H9 (cell line): ENCODE measurements at regions not wholly inside any gene's neighbourhood (a gene's known extent, or its start where the extent isn't known, plus 50 kb on each side); places are given as distances from the start of the nearest gene placed in this dataset.
A peak's percentile ranks its signal among the peaks of the same experiment; 100 is the strongest.

Source experiments
- DNase-seq: peaks from one replicate; pipeline ENCODE4 v3.0.0-alpha.2; 2017
- H2AFZ ChIP-seq: one replicate; pipeline ENCODE4 v1.6.1; 2013; ENCODE audit warnings: mild to moderate bottlenecking, low read length, control low read depth, moderate library complexity
- H2AK5ac ChIP-seq: 2 replicates; pipeline ENCODE4 v1.6.1; 2013; ENCODE audit warnings: low read length, control low read depth, mixed read lengths; ENCODE audit not compliant: insufficient read length
- H2BK120ac ChIP-seq: one replicate; pipeline ENCODE4 v1.6.1; 2013; ENCODE audit warnings: low read depth, mild to moderate bottlenecking, low read length, control low read depth, inconsistent platforms; ENCODE audit not compliant: poor library complexity, severe bottlenecking
- H2BK12ac ChIP-seq: 2 replicates; pipeline ENCODE4 v1.6.1; 2013; ENCODE audit warnings: low read length, control low read depth, mixed read lengths, low read depth; ENCODE audit not compliant: insufficient read length
- H2BK15ac ChIP-seq: 2 replicates; pipeline ENCODE4 v1.6.1; 2013; ENCODE audit warnings: low read depth, low read length, control low read depth
- H2BK20ac ChIP-seq: one replicate; pipeline ENCODE4 v1.6.1; 2013; ENCODE audit warnings: low read depth, mild to moderate bottlenecking, low read length, control low read depth, inconsistent platforms; ENCODE audit not compliant: poor library complexity, severe bottlenecking
- H2BK5ac ChIP-seq: 2 replicates; pipeline ENCODE4 v1.6.1; 2013; ENCODE audit warnings: low read length, control low read depth, mixed read lengths; ENCODE audit not compliant: insufficient read length
- H3K14ac ChIP-seq: 2 replicates; pipeline ENCODE4 v1.6.1; 2013; ENCODE audit warnings: low read length, control low read depth; ENCODE audit not compliant: insufficient read depth
- H3K18ac ChIP-seq: 2 replicates; pipeline ENCODE4 v1.6.1; 2013; ENCODE audit warnings: low read depth, mild to moderate bottlenecking, mixed read lengths, low read length, control low read depth; ENCODE audit not compliant: insufficient read length
- H3K23ac ChIP-seq: 2 replicates; pipeline ENCODE4 v1.6.1; 2013; ENCODE audit warnings: low read length, control low read depth, mixed read lengths, low read depth; ENCODE audit not compliant: insufficient read length
- H3K23me2 ChIP-seq: 2 replicates; pipeline ENCODE4 v1.6.1; 2013; ENCODE audit warnings: low read depth, mild to moderate bottlenecking, mixed read lengths, low read length, control low read depth; ENCODE audit not compliant: insufficient read length, poor library complexity, severe bottlenecking
- H3K27ac ChIP-seq: 2 replicates; pipeline ENCODE4 v1.5.1; 2013; ENCODE audit warnings: low read length, control low read depth, mixed read lengths, low read depth; ENCODE audit not compliant: insufficient read length
- H3K27me3 ChIP-seq: 2 replicates; pipeline ENCODE4 v1.6.1; 2013; ENCODE audit warnings: low read length, control low read depth, inconsistent platforms; ENCODE audit not compliant: insufficient read depth
- H3K4ac ChIP-seq: 2 replicates; pipeline ENCODE4 v1.6.1; 2013; ENCODE audit warnings: low read depth, mild to moderate bottlenecking, control low read depth, inconsistent platforms, low read length, moderate library complexity
- H3K4me1 ChIP-seq: 2 replicates; pipeline ENCODE4 v1.6.1; 2013; ENCODE audit warnings: low read length, control low read depth, inconsistent platforms; ENCODE audit not compliant: insufficient read depth
- H3K4me2 ChIP-seq: 2 replicates; pipeline ENCODE4 v1.6.1; 2013; ENCODE audit warnings: low read length, control low read depth, mixed read lengths; ENCODE audit not compliant: insufficient read length, insufficient read depth
- H3K56ac ChIP-seq: 2 replicates; pipeline ENCODE4 v1.6.1; 2013; ENCODE audit warnings: low read depth, mild to moderate bottlenecking, mixed read lengths, low read length, control low read depth; ENCODE audit not compliant: insufficient read length
- H3K79me1 ChIP-seq: 2 replicates; pipeline ENCODE4 v1.6.1; 2013; ENCODE audit warnings: low read depth, mild to moderate bottlenecking, moderate library complexity, low read length, control low read depth, inconsistent platforms; ENCODE audit not compliant: insufficient read depth, poor library complexity, severe bottlenecking
- H3K79me2 ChIP-seq: 2 replicates; pipeline ENCODE4 v1.6.1; 2013; ENCODE audit warnings: low read length, control low read depth, inconsistent platforms; ENCODE audit not compliant: insufficient read depth
- H3K9ac ChIP-seq: 2 replicates; pipeline ENCODE4 v1.6.1; 2013; ENCODE audit warnings: low read length, control low read depth, mixed read lengths; ENCODE audit not compliant: insufficient read length; ENCODE audit errors: extremely low read depth
- H3K9me3 ChIP-seq: one replicate; pipeline ENCODE4 v1.6.1; 2013; ENCODE audit warnings: low read depth, low read length, inconsistent platforms; ENCODE audit not compliant: control insufficient read depth
- H3T11ph ChIP-seq: one replicate; pipeline ENCODE4 v1.6.1; 2013; ENCODE audit warnings: mild to moderate bottlenecking, low read length, control low read depth, inconsistent platforms
- H4K20me1 ChIP-seq: one replicate; pipeline ENCODE4 v1.6.1; 2013; ENCODE audit not compliant: control insufficient read depth, insufficient read length, insufficient read depth
- H4K5ac ChIP-seq: 2 replicates; pipeline ENCODE4 v1.6.1; 2013; ENCODE audit warnings: low read depth, mild to moderate bottlenecking, mixed read lengths, low read length, control low read depth; ENCODE audit not compliant: insufficient read length
- H4K8ac ChIP-seq: replicated peaks from 2 replicates; pipeline ENCODE4 v1.6.1; 2013; ENCODE audit warnings: low read length, control low read depth, mixed read lengths, low read depth; ENCODE audit not compliant: insufficient read length
- H4K91ac ChIP-seq: 2 replicates; pipeline ENCODE4 v1.6.1; 2013; ENCODE audit warnings: low read depth, mild to moderate bottlenecking, moderate library complexity, mixed read lengths, low read length, control low read depth; ENCODE audit not compliant: insufficient read length
- H3K27ac Mint-ChIP-seq, 3 experiments: 2 replicates in 2 of 3; 3 replicates in 1 of 3; pipeline ENCODE4 v1.8.0; 2020 to 2021; ENCODE audit warnings: mixed read lengths in 3 of 3, mild to moderate bottlenecking in 1 of 3, moderate library complexity in 1 of 3
- H3K27me3 Mint-ChIP-seq: 2 replicates; pipeline ENCODE4 v1.8.0; 2021; ENCODE audit warnings: low read depth, mild to moderate bottlenecking, moderate library complexity, mixed read lengths
- H3K36me3 Mint-ChIP-seq, 3 experiments: 2 replicates in 2 of 3; 3 replicates in 1 of 3; pipeline ENCODE4 v1.8.0; 2020 to 2021; ENCODE audit warnings: low read depth in 3 of 3, mixed read lengths in 3 of 3; ENCODE audit not compliant: insufficient read depth in 1 of 3
- H3K4me1 Mint-ChIP-seq, 2 experiments: 2 replicates each; pipeline ENCODE4 v1.8.0; 2020; ENCODE audit warnings: mixed read lengths in 2 of 2
- H3K4me3 Mint-ChIP-seq, 2 experiments: 2 replicates in 1 of 2; 3 replicates in 1 of 2; pipeline ENCODE4 v1.8.0; 2020 to 2021; ENCODE audit warnings: mild to moderate bottlenecking in 2 of 2, mixed read lengths in 2 of 2, moderate library complexity in 1 of 2
- H3K9me3 Mint-ChIP-seq, 2 experiments: 2 replicates in 1 of 2; 3 replicates in 1 of 2; pipeline ENCODE4 v1.8.0; 2020; ENCODE audit warnings: mild to moderate bottlenecking in 2 of 2, mixed read lengths in 2 of 2, moderate library complexity in 1 of 2
- WGBS: extraction: QIAGEN DNeasy Blood & Tissue Kit; methylation state at CpG from one replicate; pipeline ENCODE4 v1.1.7; 2013; ENCODE audit warnings: missing lambda C conversion rate, low lambda C conversion rate, mixed read lengths; ENCODE audit not compliant: insufficient read length; ENCODE audit errors: extremely low coverage; 5-methylcytosine and 5-hydroxymethylcytosine counted together
- TF ChIP-seq, protein P1 (sequence below): fragments of 200-600 bp; sonication (generic); conservative IDR thresholded peaks from 3 replicates; pipeline ENCODE4 v1.8.0; 2021; ENCODE audit warnings: antibody characterized with exemption, mild to moderate bottlenecking

DNA sequence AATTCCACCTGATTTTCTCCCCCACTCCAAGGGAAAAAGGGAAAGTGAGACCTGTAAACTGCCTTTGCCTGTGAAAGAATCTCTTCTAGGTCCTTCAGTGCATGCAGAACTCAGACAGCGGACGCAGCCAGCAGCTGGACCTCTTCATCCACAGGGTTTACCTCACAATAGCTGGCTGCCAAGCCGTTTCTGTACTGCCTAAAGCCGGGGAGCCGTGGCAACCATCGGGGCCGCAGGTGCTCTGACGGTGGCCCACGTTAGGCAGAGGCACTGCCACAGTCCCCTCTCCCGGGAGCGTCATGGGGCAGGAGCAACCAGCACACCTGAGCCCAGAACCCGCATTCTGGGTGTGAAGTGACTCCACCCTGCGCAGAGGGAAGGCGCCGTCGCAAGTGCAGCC is 206.1 kb downstream of the TTLL2 start:
- no peak overlapping the region for H2BK120ac ChIP-seq
- H2BK15ac ChIP-seq = no peak overlapping the region
- peaks cover 8% of the 10 kb centered on the region; the same call in 1 of the 2 replicates for H3K27me3 ChIP-seq
- H3K4me3 Mint-ChIP-seq = peak overlapping the region in 1 of 2 experiments; percentile 40; a peak in 1 of 5 replicates
- no peak overlapping the region for H2BK5ac ChIP-seq
- H3K27ac Mint-ChIP-seq = no peak overlapping the region
- TF ChIP-seq, protein P1, sequence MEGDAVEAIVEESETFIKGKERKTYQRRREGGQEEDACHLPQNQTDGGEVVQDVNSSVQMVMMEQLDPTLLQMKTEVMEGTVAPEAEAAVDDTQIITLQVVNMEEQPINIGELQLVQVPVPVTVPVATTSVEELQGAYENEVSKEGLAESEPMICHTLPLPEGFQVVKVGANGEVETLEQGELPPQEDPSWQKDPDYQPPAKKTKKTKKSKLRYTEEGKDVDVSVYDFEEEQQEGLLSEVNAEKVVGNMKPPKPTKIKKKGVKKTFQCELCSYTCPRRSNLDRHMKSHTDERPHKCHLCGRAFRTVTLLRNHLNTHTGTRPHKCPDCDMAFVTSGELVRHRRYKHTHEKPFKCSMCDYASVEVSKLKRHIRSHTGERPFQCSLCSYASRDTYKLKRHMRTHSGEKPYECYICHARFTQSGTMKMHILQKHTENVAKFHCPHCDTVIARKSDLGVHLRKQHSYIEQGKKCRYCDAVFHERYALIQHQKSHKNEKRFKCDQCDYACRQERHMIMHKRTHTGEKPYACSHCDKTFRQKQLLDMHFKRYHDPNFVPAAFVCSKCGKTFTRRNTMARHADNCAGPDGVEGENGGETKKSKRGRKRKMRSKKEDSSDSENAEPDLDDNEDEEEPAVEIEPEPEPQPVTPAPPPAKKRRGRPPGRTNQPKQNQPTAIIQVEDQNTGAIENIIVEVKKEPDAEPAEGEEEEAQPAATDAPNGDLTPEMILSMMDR = no peak
- no peaks in the 10 kb centered on the region for H3K79me2 ChIP-seq
- no peak overlapping the region for H4K8ac ChIP-seq
- DNase-seq = no peak
- H3K4me2 ChIP-seq = no peak overlapping the region
- no CpG with 5 or more reads among the region's 16 CpGs for WGBS
- peaks cover 2 to 21% (median 2%) of the 10 kb centered on the region in 3 experiments; a peak in 4 of 7 replicates for H3K36me3 Mint-ChIP-seq
- no peak overlapping the region for H3K56ac ChIP-seq
- no peak overlapping the region for H4K91ac ChIP-seq
- peaks cover 76% of the 10 kb centered on the region for H3K27me3 Mint-ChIP-seq
- no peaks in the 10 kb centered on the region for H3K4me1 ChIP-seq
- H2AK5ac ChIP-seq = no peak overlapping the region
- peaks cover 10 to 25% of the 10 kb centered on the region in 2 experiments for H3K9me3 Mint-ChIP-seq
- no peak overlapping the region for H2BK12ac ChIP-seq
- no peaks in the 10 kb centered on the region for H3K23me2 ChIP-seq
- no peak overlapping the region for H4K5ac ChIP-seq
- no peak overlapping the region for H2BK20ac ChIP-seq
- no peak overlapping the region for H3T11ph ChIP-seq
- no peak overlapping the region for H3K27ac ChIP-seq
- H3K23ac ChIP-seq = no peak overlapping the region
- no peak overlapping the region for H3K9ac ChIP-seq
- H2AFZ ChIP-seq = no peak overlapping the region
- 0 out of 2 replicates have a peak overlapping the region, but pooled peaks have one; percentile 31 for H3K14ac ChIP-seq
- H3K79me1 ChIP-seq = no peaks in the 10 kb centered on the region
- H3K4me1 Mint-ChIP-seq = peaks cover 42 to 52% of the 10 kb centered on the region in 2 experiments
- H3K4ac ChIP-seq = no peak overlapping the region
- no peaks in the 10 kb centered on the region for H4K20me1 ChIP-seq
- no peak overlapping the region for H3K18ac ChIP-seq
- no peaks in the 10 kb centered on the region for H3K9me3 ChIP-seq
